Prostate gland (tissue), 2 donors: ENCODE measurements at regions not wholly inside any gene's neighbourhood (a gene's known extent, or its start where the extent isn't known, plus 50 kb on each side); places are given as distances from the start of the nearest gene placed in this dataset.

ENCODE experiments used
- CTCF ChIP-seq, 4 experiments: fragments of 200-600 bp in 2 of 4; fragments of 450-650 bp in 2 of 4; sonication (generic) in 2 of 4; IDR thresholded peaks; 1 replicate in 3 of 4; 2 replicates in 1 of 4; pipeline ENCODE4 v1.5.1; 2016 to 2019; ENCODE audit warnings: antibody characterized with exemption in 4 of 4, mild to moderate bottlenecking in 2 of 4, moderate library complexity in 2 of 4
- POLR2A ChIP-seq: fragments of 450-650 bp; IDR thresholded peaks from one replicate; pipeline ENCODE4 v1.6.1; 2016; ENCODE audit warnings: antibody characterized with exemption, mild to moderate bottlenecking

GRCh38 chr4:163902417-163902816 lies 407.9 kb downstream of the TMA16 start:
- TF ChIP-seq CTCF (IDR thresholded peaks at IDR 0.05) (no peak), POLR2A (no peak)
